Endodermal cell (in vitro differentiated cells): ENCODE measurements at regions not wholly inside any gene's neighbourhood (a gene's known extent, or its start where the extent isn't known, plus 50 kb on each side); places are given as distances from the start of the nearest gene placed in this dataset.

Source experiments
- DNase-seq: peaks from one replicate; pipeline ENCODE4 v3.0.0-alpha.2; 2017
- H3K27ac ChIP-seq: 2 replicates; pipeline ENCODE4 v1.5.1; 2013; ENCODE audit warnings: mild to moderate bottlenecking, low read depth, low read length, moderate library complexity
- H3K27me3 ChIP-seq: 2 replicates; pipeline ENCODE4 v1.6.1; 2013; ENCODE audit warnings: mild to moderate bottlenecking, low read length, moderate library complexity; ENCODE audit not compliant: insufficient read depth, control insufficient read depth, poor library complexity, severe bottlenecking
- H3K36me3 ChIP-seq: 2 replicates; pipeline ENCODE4 v1.7.0; 2013; ENCODE audit warnings: mild to moderate bottlenecking, low read length, moderate library complexity; ENCODE audit not compliant: control insufficient read depth, insufficient read depth
- H3K4me1 ChIP-seq: one replicate; pipeline ENCODE4 v1.7.0; 2013; ENCODE audit warnings: low read length; ENCODE audit not compliant: control insufficient read depth, insufficient read depth
- H3K4me3 ChIP-seq: 2 replicates; pipeline ENCODE4 v1.5.1; 2013; ENCODE audit warnings: mild to moderate bottlenecking, low read length, moderate library complexity
- H3K9ac ChIP-seq: 2 replicates; pipeline ENCODE4 v1.6.1; 2013; ENCODE audit warnings: mild to moderate bottlenecking, low read length, moderate library complexity; ENCODE audit not compliant: poor library complexity, severe bottlenecking; ENCODE audit errors: extremely low read depth
- H3K9me3 ChIP-seq: 2 replicates; pipeline ENCODE4 v1.6.1; 2013; ENCODE audit warnings: mild to moderate bottlenecking, low read length, moderate library complexity; ENCODE audit not compliant: control insufficient read depth
- H3K27ac Mint-ChIP-seq: 2 replicates; pipeline ENCODE4 v1.8.0; 2020; ENCODE audit warnings: mixed read lengths
- H3K27me3 Mint-ChIP-seq: 2 replicates; pipeline ENCODE4 v1.8.0; 2021; ENCODE audit warnings: mild to moderate bottlenecking, mixed read lengths; ENCODE audit not compliant: insufficient read depth
- H3K36me3 Mint-ChIP-seq: 2 replicates; pipeline ENCODE4 v1.8.0; 2020; ENCODE audit warnings: low read depth, mixed read lengths
- H3K4me1 Mint-ChIP-seq: 2 replicates; pipeline ENCODE4 v1.8.0; 2020; ENCODE audit warnings: mixed read lengths
- H3K4me3 Mint-ChIP-seq: 2 replicates; pipeline ENCODE4 v1.8.0; 2020; ENCODE audit warnings: mild to moderate bottlenecking, moderate library complexity, mixed read lengths
- H3K9me3 Mint-ChIP-seq: 2 replicates; pipeline ENCODE4 v1.8.0; 2020; ENCODE audit warnings: mild to moderate bottlenecking, mixed read lengths
- CTCF ChIP-seq: fragments of 200-600 bp; sonication (generic); conservative IDR thresholded peaks from 2 replicates; pipeline ENCODE4 v1.5.0; 2021; ENCODE audit warnings: antibody characterized with exemption, mild to moderate bottlenecking
- WGBS, 2 experiments: methylation state at CpG; one replicate each; pipeline versions ENCODE4 v1.1.5 to v1.1.7; 2013; ENCODE audit warnings: missing lambda C conversion rate in 2 of 2, mixed read lengths in 1 of 2; ENCODE audit not compliant: insufficient coverage in 1 of 2, insufficient read length in 1 of 2; 5-methylcytosine and 5-hydroxymethylcytosine counted together

- 91 to 100% methylated on average over 1 to 3 of the region's 3 CpGs for WGBS, 2 experiments
- Mint-ChIP-seq H3K27me3 (no peaks in the 10 kb centered on the region), H3K27ac (no peak overlapping the region), H3K9me3 (no peaks in the 10 kb centered on the region), H3K36me3 (no peaks in the 10 kb centered on the region), H3K4me1 (peaks cover 6% of the 10 kb centered on the region), H3K4me3 (no peak overlapping the region)
- no peak overlapping the region for H3K4me3 ChIP-seq
- no peak overlapping the region for H3K27ac ChIP-seq
- no peak for DNase-seq
- H3K27me3 ChIP-seq, result no peaks in the 10 kb centered on the region
- TF ChIP-seq CTCF, result no peak
- no peaks in the 10 kb centered on the region for H3K4me1 ChIP-seq
- H3K36me3 ChIP-seq, result no peaks in the 10 kb centered on the region
- H3K9ac ChIP-seq, result no peak overlapping the region
- no peaks in the 10 kb centered on the region for H3K9me3 ChIP-seq
These were observed 156.9 kb upstream of the SOX11 start for GRCh38 chr2:5535301-5535700.

- no peaks in the 10 kb centered on the region for H3K36me3 Mint-ChIP-seq
- H3K9me3 Mint-ChIP-seq, result peaks cover under 1% of the 10 kb centered on the region
- peaks cover 6% of the 10 kb centered on the region for H3K4me1 Mint-ChIP-seq
- no peak overlapping the region for H3K4me3 Mint-ChIP-seq
- Histone ChIP-seq H3K27me3 (no peaks in the 10 kb centered on the region), H3K9me3 (no peaks in the 10 kb centered on the region), H3K9ac (no peak overlapping the region), H3K27ac (no peak overlapping the region), H3K4me1 (no peaks in the 10 kb centered on the region), H3K36me3 (no peaks in the 10 kb centered on the region), H3K4me3 (no peak overlapping the region)
- WGBS, 2 experiments, result 57 to 82% methylated on average over 1 to 2 of the region's 2 CpGs
- no peak for TF ChIP-seq CTCF
- no peak for DNase-seq
- no peaks in the 10 kb centered on the region for H3K27me3 Mint-ChIP-seq
- H3K27ac Mint-ChIP-seq, result no peak overlapping the region
These were observed 154.9 kb upstream of the SOX11 start for GRCh38 chr2:5537180-5537688.

- Histone ChIP-seq H3K4me1 (no peaks in the 10 kb centered on the region), H3K27ac (peak overlapping the region; percentile 82), H3K36me3 (no peaks in the 10 kb centered on the region), H3K4me3 (no peak overlapping the region), H3K9me3 (peaks cover 3% of the 10 kb centered on the region), H3K9ac (no peak overlapping the region), H3K27me3 (no peaks in the 10 kb centered on the region)
- WGBS, 2 experiments, result 86 to 100% methylated on average over 1 of the region's 1 CpG
- H3K4me3 Mint-ChIP-seq, result no peak overlapping the region
- peaks cover 6% of the 10 kb centered on the region for H3K4me1 Mint-ChIP-seq
- no peaks in the 10 kb centered on the region for H3K27me3 Mint-ChIP-seq
- no peak for DNase-seq
- TF ChIP-seq CTCF, result no peak
- no peaks in the 10 kb centered on the region for H3K36me3 Mint-ChIP-seq
- peaks cover 10% of the 10 kb centered on the region for H3K9me3 Mint-ChIP-seq
- no peak overlapping the region for H3K27ac Mint-ChIP-seq
These were observed 153.9 kb upstream of the SOX11 start for GRCh38 chr2:5538313-5538712.
